ENCODE measurements at regions not wholly inside any gene's neighbourhood (a gene's known extent, or its start where the extent isn't known, plus 50 kb on each side); places are given as distances from the start of the nearest gene placed in this dataset.

DNA sequence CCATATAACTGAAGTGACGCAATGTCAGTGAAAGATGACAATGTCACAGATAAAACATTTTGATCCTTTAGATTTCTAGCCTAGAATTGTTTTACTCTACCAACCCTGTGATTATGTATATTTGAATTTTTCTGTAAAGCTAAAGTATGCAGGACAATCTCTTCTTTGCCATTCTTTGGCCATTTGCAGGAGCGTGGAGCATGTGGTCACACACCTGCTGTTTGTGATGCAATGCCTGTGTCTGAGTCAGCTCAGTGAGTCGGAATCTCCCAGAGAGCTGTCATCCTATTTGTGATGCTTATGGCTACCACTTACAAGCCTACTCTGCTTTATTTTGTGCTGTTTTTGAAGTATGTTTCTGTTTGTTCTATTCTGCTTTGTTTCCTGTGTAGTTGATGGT, 214.5 kb downstream of the NAF1 start (continued):
- TF ChIP-seq, protein P1, sequence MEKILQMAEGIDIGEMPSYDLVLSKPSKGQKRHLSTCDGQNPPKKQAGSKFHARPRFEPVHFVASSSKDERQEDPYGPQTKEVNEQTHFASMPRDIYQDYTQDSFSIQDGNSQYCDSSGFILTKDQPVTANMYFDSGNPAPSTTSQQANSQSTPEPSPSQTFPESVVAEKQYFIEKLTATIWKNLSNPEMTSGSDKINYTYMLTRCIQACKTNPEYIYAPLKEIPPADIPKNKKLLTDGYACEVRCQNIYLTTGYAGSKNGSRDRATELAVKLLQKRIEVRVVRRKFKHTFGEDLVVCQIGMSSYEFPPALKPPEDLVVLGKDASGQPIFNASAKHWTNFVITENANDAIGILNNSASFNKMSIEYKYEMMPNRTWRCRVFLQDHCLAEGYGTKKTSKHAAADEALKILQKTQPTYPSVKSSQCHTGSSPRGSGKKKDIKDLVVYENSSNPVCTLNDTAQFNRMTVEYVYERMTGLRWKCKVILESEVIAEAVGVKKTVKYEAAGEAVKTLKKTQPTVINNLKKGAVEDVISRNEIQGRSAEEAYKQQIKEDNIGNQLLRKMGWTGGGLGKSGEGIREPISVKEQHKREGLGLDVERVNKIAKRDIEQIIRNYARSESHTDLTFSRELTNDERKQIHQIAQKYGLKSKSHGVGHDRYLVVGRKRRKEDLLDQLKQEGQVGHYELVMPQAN (conservative IDR thresholded peaks at IDR 0.05): no peak
- TF ChIP-seq RELA (IDR thresholded peaks at IDR 0.05; ENCODE audit: borderline replicate concordance, partially characterized antibody): no peak
- TF ChIP-seq IRF4 (IDR thresholded peaks at IDR 0.05; ENCODE audit: low read depth, low read length): no peak
- no peak for TF ChIP-seq CHD2 (IDR thresholded peaks at IDR 0.05; ENCODE audit: borderline replicate concordance, low read depth, low read length)

DNA sequence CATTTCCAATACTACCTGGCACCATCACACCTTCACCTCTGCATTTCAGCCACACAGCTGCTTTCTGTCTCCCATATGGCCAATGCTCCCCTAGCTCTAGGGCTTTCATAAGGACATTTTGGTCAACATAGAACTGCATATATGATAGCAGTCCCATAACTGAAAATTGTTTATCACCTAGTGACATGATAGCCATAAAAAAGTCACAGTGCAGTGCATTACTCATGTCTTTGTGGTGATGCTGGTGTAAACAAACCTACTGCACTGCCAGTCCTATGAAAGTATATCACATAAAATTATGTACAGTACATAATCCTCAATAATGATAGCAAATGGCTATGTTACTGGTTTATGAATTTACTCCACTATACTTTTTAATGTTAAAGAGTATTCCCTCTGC, 221.0 kb downstream of the NAF1 start:
- Histone ChIP-seq H3K36me3 (ENCODE audit: control insufficient read depth in 2 of 2, insufficient read depth in 2 of 2, low read length in 1 of 2) (no peaks in the 10 kb centered on the region), H3K9ac (ENCODE audit: control insufficient read depth, insufficient read depth, low read length) (no peak overlapping the region), H4K20me1 (ENCODE audit: control insufficient read depth, insufficient read depth) (no peaks in the 10 kb centered on the region), H3K79me2 (ENCODE audit: control insufficient read depth, insufficient read depth, low read length) (no peaks in the 10 kb centered on the region), H3K27ac (ENCODE audit: control insufficient read depth, insufficient read depth) (no peak overlapping the region), H3K4me3 (no peak overlapping the region), H2AFZ (ENCODE audit: control insufficient read depth, low read depth, low read length) (no peak overlapping the region), H3K9me3 (replicated peaks; ENCODE audit: control insufficient read depth, insufficient read depth, low read length) (no peaks in the 10 kb centered on the region), H3K4me2 (ENCODE audit: control insufficient read depth, insufficient read depth) (no peak overlapping the region), H3K27me3 (replicated peaks in 1 of 2; ENCODE audit: control insufficient read depth in 2 of 2, insufficient read depth in 2 of 2, low read length in 1 of 2) (no peaks in the 10 kb centered on the region), H3K4me1 (ENCODE audit: control insufficient read depth, insufficient read depth, low read length) (no peaks in the 10 kb centered on the region)
- ChIA-PET CTCF (no interaction called here), SMC1A (ENCODE audit: uncharacterized antibody, unreplicated experiment) (no interaction called here), POLR2A (no interaction called here), RAD21 (ENCODE audit: unreplicated experiment) (no interaction called here)
- in situ Hi-C loops (cut with MboI): no loop called here
- intact Hi-C loops (cut with micrococcal nuclease; ENCODE audit: unreplicated experiment): no loop called here
- no TSS peak for BruUV-seq (replicated peaks)
- FAIRE-seq: no peak
- no peak for TF ChIP-seq ATF7 (IDR thresholded peaks at IDR 0.05; ENCODE audit: low read depth)
- DNase-seq (ENCODE audit: low read depth, low spot score): no peak
- no peak for ATAC-seq

DNA sequence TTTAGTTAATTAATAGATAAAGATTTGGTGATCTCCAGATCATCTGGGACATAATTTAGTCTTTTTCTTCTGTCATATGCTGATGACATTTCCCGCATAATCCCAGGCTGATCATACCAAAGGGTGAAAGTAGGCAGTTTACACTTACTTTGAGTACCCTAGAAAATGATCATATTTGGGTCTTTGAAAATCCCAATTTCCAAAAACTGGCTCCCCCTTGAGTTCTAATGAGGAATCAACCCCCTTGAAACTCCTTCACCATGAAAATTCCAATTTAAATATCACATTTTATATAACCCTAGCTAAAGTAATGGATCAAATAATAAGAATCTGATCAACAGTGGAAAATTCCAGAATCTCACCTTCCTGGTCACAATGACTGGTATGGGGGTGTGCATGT, 223.4 kb downstream of the NAF1 start:
- SMC1A ChIA-PET (ENCODE audit: uncharacterized antibody, unreplicated experiment): no interaction called here
- Histone ChIP-seq H3K79me2 (ENCODE audit: control insufficient read depth, insufficient read depth, low read length) (no peaks in the 10 kb centered on the region), H4K20me1 (ENCODE audit: control insufficient read depth, insufficient read depth) (no peaks in the 10 kb centered on the region), H3K4me2 (ENCODE audit: control insufficient read depth, insufficient read depth) (no peak overlapping the region), H3K27ac (ENCODE audit: control insufficient read depth, insufficient read depth) (no peak overlapping the region), H3K4me1 (ENCODE audit: control insufficient read depth, insufficient read depth, low read length) (no peaks in the 10 kb centered on the region), H2AFZ (ENCODE audit: control insufficient read depth, low read depth, low read length) (no peak overlapping the region), H3K36me3 (ENCODE audit: control insufficient read depth in 2 of 2, insufficient read depth in 2 of 2, low read length in 1 of 2) (no peaks in the 10 kb centered on the region), H3K27me3 (replicated peaks in 1 of 2; ENCODE audit: control insufficient read depth in 2 of 2, insufficient read depth in 2 of 2, low read length in 1 of 2) (no peaks in the 10 kb centered on the region; a peak in 1 of 4 replicates), H3K9me3 (replicated peaks; ENCODE audit: control insufficient read depth, insufficient read depth, low read length) (no peaks in the 10 kb centered on the region), H3K4me3 (no peak overlapping the region), H3K9ac (ENCODE audit: control insufficient read depth, insufficient read depth, low read length) (no peak overlapping the region)
- WGBS (ENCODE audit: insufficient coverage, insufficient replicate concordance, low lambda C conversion rate, missing lambda C conversion rate): 70% methylated on average over 1 of the region's 1 CpG
- POLR2A ChIA-PET: no interaction called here
- no peak for DNase-seq (ENCODE audit: low read depth, low spot score)
- intact Hi-C loops (cut with micrococcal nuclease; ENCODE audit: unreplicated experiment) (no loop called here), in situ Hi-C loops (cut with MboI) (no loop called here)
- BruUV-seq (replicated peaks): no TSS peak
- RAD21 ChIA-PET (ENCODE audit: unreplicated experiment): no interaction called here
- no peak for FAIRE-seq
- CTCF ChIA-PET: no interaction called here
- ATAC-seq: no peak
- no peak for TF ChIP-seq SRF (IDR thresholded peaks at IDR 0.05; ENCODE audit: low read depth in 2 of 2, low read length in 2 of 2)
- no peak for TF ChIP-seq ZNF24 (IDR thresholded peaks at IDR 0.05)
- TF ChIP-seq SMARCA5 (IDR thresholded peaks at IDR 0.05): no peak
- TF ChIP-seq RAD51 (IDR thresholded peaks at IDR 0.05): no peak
- no peak for TF ChIP-seq EED (IDR thresholded peaks at IDR 0.05; ENCODE audit: low read depth)
- TF ChIP-seq ZNF217 (IDR thresholded peaks at IDR 0.05): no peak
- peak; percentile 23; the same call in 1 of the 2 replicates for TF ChIP-seq RAD21 (IDR thresholded peaks at IDR 0.05; ENCODE audit: insufficient read depth, low read depth, low read length)
- no peak for TF ChIP-seq BMI1 (IDR thresholded peaks at IDR 0.05; ENCODE audit: borderline replicate concordance)
- no peak for TF ChIP-seq RBBP5 (conservative IDR thresholded peaks at IDR 0.05)
- TF ChIP-seq MYB (IDR thresholded peaks at IDR 0.05; ENCODE audit: borderline replicate concordance, low read depth, low read length): no peak

Measured in GM12878 (cell line).